GM23338 (cell line): ENCODE measurements at regions not wholly inside any gene's neighbourhood (a gene's known extent, or its start where the extent isn't known, plus 50 kb on each side); places are given as distances from the start of the nearest gene placed in this dataset.

Experiments
- CTCF ChIP-seq, 2 experiments: fragments of 200-600 bp in 1 of 2; sonication (generic) in 1 of 2; conservative IDR thresholded peaks; 2 replicates each; pipeline versions ENCODE4 v1.5.1 to v1.6.1; 2016 to 2017; ENCODE audit warnings: antibody characterized with exemption in 2 of 2, low read depth in 2 of 2, mild to moderate bottlenecking in 2 of 2, moderate library complexity in 1 of 2
- EZH2phosphoT487 ChIP-seq: fragments of 200-600 bp; sonication (generic); IDR thresholded peaks from one replicate; pipeline ENCODE4 v1.8.1; 2018; ENCODE audit warnings: antibody characterized with exemption; ENCODE audit not compliant: unreplicated experiment
- JUNB ChIP-seq: IDR thresholded peaks from one replicate; pipeline ENCODE4 v1.6.1; 2016; ENCODE audit warnings: antibody characterized with exemption; ENCODE audit not compliant: unreplicated experiment
- POLR2AphosphoS5 ChIP-seq: IDR thresholded peaks from 2 replicates; pipeline ENCODE4 v1.6.1; 2016; ENCODE audit warnings: antibody characterized with exemption, low read depth

GRCh38 chr19:31840371-31840770 is 491.1 kb upstream of the TSHZ3 start:
- TF ChIP-seq CTCF (conservative IDR thresholded peaks at IDR 0.05; ENCODE audit: low read depth in 2 of 2) (no peak), POLR2AphosphoS5 (no peak), JUNB (no peak), EZH2phosphoT487 (no peak)
